Ishikawa (cell line): ENCODE measurements at regions not wholly inside any gene's neighbourhood (a gene's known extent, or its start where the extent isn't known, plus 50 kb on each side); places are given as distances from the start of the nearest gene placed in this dataset.

Source experiments
- CEBPB ChIP-seq: IDR thresholded peaks from 2 replicates; pipeline ENCODE4 v1.6.1; 2012
- CREB1 ChIP-seq: IDR thresholded peaks from 2 replicates; pipeline ENCODE4 v1.6.1; 2012; ENCODE audit warnings: low read depth
- EGR1 ChIP-seq: IDR thresholded peaks from 2 replicates; pipeline ENCODE4 v1.6.1; 2012
- EP300 ChIP-seq: IDR thresholded peaks from 2 replicates; pipeline ENCODE4 v1.6.1; 2012; ENCODE audit warnings: borderline replicate concordance
- NFIC ChIP-seq: IDR thresholded peaks from 2 replicates; pipeline ENCODE4 v1.6.1; 2012
- RAD21 ChIP-seq: IDR thresholded peaks from 2 replicates; pipeline ENCODE4 v1.6.1; 2012; ENCODE audit warnings: low read depth
- TAF1 ChIP-seq: IDR thresholded peaks from 2 replicates; pipeline ENCODE4 v1.6.1; 2012; ENCODE audit warnings: low read depth, mild to moderate bottlenecking
- TCF12 ChIP-seq: IDR thresholded peaks from 2 replicates; pipeline ENCODE4 v1.6.1; 2012; ENCODE audit warnings: low read depth
- TEAD4 ChIP-seq: IDR thresholded peaks from 2 replicates; pipeline ENCODE4 v1.6.1; 2012
- YY1 ChIP-seq: IDR thresholded peaks from 2 replicates; pipeline ENCODE4 v1.6.1; 2012; ENCODE audit warnings: low read depth
- TF ChIP-seq, protein P1 (sequence below): IDR thresholded peaks from 2 replicates; pipeline ENCODE4 v1.6.1; 2012
- TF ChIP-seq, protein P2 (sequence below): IDR thresholded peaks from 2 replicates; pipeline ENCODE4 v1.6.1; 2012; ENCODE audit warnings: low read depth, mild to moderate bottlenecking

DNA sequence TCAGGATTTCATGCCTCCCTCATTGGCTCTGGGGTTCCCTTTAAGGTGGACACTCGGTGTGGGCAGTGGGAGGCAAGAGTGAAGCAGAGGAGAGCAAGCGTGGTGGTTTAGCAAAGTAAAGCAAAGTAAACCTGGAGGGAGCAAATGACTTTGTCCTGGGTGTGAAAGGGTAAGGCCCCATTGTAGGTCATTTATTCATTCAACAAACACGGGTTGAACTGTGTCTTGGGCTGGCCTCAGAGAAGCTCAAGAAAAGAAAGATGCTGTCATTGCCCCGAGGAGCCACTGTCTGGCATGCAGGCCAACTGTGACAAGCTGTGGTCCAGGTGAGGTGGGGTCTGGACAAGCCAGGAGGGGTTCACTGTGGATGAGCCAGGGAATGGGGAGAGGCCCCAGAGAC, 68.9 kb upstream of the DLK1 start:
- no peak for TF ChIP-seq EP300
- no peak for TF ChIP-seq YY1
- TF ChIP-seq, protein P1, sequence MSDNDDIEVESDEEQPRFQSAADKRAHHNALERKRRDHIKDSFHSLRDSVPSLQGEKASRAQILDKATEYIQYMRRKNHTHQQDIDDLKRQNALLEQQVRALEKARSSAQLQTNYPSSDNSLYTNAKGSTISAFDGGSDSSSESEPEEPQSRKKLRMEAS: no peak
- TF ChIP-seq, protein P2, sequence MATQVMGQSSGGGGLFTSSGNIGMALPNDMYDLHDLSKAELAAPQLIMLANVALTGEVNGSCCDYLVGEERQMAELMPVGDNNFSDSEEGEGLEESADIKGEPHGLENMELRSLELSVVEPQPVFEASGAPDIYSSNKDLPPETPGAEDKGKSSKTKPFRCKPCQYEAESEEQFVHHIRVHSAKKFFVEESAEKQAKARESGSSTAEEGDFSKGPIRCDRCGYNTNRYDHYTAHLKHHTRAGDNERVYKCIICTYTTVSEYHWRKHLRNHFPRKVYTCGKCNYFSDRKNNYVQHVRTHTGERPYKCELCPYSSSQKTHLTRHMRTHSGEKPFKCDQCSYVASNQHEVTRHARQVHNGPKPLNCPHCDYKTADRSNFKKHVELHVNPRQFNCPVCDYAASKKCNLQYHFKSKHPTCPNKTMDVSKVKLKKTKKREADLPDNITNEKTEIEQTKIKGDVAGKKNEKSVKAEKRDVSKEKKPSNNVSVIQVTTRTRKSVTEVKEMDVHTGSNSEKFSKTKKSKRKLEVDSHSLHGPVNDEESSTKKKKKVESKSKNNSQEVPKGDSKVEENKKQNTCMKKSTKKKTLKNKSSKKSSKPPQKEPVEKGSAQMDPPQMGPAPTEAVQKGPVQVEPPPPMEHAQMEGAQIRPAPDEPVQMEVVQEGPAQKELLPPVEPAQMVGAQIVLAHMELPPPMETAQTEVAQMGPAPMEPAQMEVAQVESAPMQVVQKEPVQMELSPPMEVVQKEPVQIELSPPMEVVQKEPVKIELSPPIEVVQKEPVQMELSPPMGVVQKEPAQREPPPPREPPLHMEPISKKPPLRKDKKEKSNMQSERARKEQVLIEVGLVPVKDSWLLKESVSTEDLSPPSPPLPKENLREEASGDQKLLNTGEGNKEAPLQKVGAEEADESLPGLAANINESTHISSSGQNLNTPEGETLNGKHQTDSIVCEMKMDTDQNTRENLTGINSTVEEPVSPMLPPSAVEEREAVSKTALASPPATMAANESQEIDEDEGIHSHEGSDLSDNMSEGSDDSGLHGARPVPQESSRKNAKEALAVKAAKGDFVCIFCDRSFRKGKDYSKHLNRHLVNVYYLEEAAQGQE: no peak
- TF ChIP-seq RAD21: no peak
- no peak for TF ChIP-seq TCF12
- no peak for TF ChIP-seq TAF1
- TF ChIP-seq CEBPB: no peak
- no peak for TF ChIP-seq TEAD4
- no peak for TF ChIP-seq EGR1
- TF ChIP-seq NFIC: no peak
- TF ChIP-seq CREB1: no peak
